Thoracic aorta (tissue), 2 donors: ENCODE measurements at regions not wholly inside any gene's neighbourhood (a gene's known extent, or its start where the extent isn't known, plus 50 kb on each side); places are given as distances from the start of the nearest gene placed in this dataset.

ENCODE experiments used
- ATAC-seq: fragments of 150-250 bp; one replicate; pipeline ENCODE4 v1.8.0; 2017; ENCODE audit warnings: low read depth; ENCODE audit not compliant: insufficient number of reproducible peaks, low FRiP score
- DNase-seq: peaks from one replicate; pipeline ENCODE4 v3.0.0-alpha.2; 2020; ENCODE audit warnings: low spot score
- H3K27ac ChIP-seq, 2 donors: fragments of 200-600 bp; sonication (generic); 1 replicate in 1 of 2; 2 replicates in 1 of 2; pipeline ENCODE4 v1.5.1; 2016; ENCODE audit warnings: mild to moderate bottlenecking in 2 of 2, moderate library complexity in 2 of 2
- H3K27me3 ChIP-seq: fragments of 200-600 bp; sonication (generic); replicated peaks from 2 replicates; pipeline ENCODE4 v1.6.0; 2016; ENCODE audit warnings: mild to moderate bottlenecking; ENCODE audit not compliant: insufficient read depth
- H3K36me3 ChIP-seq: fragments of 200-600 bp; sonication (generic); one replicate; pipeline ENCODE4 v1.5.1; 2016
- H3K4me1 ChIP-seq, 2 donors: fragments of 200-600 bp; sonication (generic); 1 replicate in 1 of 2; 2 replicates in 1 of 2; pipeline versions ENCODE4 v1.5.1 to v1.6.0; 2016; ENCODE audit warnings: low read depth in 2 of 2, mild to moderate bottlenecking in 1 of 2; ENCODE audit not compliant: control insufficient read depth in 1 of 2
- H3K4me3 ChIP-seq: fragments of 200-600 bp; sonication (generic); 2 replicates; pipeline ENCODE4 v1.5.1; 2016; ENCODE audit warnings: mild to moderate bottlenecking
- H3K9me3 ChIP-seq: fragments of 200-600 bp; sonication (generic); 2 replicates; pipeline ENCODE4 v1.5.1; 2016
- TF ChIP-seq, protein P1 (sequence below): fragments of 200-600 bp; sonication (generic); IDR thresholded peaks from one replicate; pipeline ENCODE4 v1.5.1; 2019; ENCODE audit warnings: antibody characterized with exemption

DNA sequence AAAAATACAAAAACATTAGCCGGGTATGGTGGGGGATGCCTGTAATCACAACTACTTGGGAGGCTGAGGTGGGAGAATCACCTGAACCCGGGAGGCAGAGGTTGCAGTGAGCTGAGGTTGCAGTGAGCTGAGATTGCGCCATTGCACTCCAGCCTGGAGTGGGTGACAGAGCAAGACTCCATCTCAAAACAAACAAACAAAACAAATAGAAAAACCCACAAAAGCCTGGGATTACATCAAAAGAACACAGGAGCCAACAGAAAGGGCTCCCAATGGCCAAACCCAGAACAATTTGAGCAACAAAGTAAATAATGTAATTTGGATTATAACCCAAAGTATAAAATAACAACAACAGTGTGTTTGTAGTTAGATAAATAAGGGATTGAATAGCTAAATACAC, 159.8 kb downstream of the UXS1 start:
- H3K27ac ChIP-seq: no peak overlapping the region
- H3K27me3 ChIP-seq: no peaks in the 10 kb centered on the region
- TF ChIP-seq, protein P1, sequence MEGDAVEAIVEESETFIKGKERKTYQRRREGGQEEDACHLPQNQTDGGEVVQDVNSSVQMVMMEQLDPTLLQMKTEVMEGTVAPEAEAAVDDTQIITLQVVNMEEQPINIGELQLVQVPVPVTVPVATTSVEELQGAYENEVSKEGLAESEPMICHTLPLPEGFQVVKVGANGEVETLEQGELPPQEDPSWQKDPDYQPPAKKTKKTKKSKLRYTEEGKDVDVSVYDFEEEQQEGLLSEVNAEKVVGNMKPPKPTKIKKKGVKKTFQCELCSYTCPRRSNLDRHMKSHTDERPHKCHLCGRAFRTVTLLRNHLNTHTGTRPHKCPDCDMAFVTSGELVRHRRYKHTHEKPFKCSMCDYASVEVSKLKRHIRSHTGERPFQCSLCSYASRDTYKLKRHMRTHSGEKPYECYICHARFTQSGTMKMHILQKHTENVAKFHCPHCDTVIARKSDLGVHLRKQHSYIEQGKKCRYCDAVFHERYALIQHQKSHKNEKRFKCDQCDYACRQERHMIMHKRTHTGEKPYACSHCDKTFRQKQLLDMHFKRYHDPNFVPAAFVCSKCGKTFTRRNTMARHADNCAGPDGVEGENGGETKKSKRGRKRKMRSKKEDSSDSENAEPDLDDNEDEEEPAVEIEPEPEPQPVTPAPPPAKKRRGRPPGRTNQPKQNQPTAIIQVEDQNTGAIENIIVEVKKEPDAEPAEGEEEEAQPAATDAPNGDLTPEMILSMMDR: no peak
- H3K9me3 ChIP-seq: no peaks in the 10 kb centered on the region
- DNase-seq: no peak
- ATAC-seq: no peak
- H3K4me1 ChIP-seq: peaks cover 9 to 22% of the 10 kb centered on the region in 2 donors
- no peak overlapping the region for H3K4me3 ChIP-seq
- H3K36me3 ChIP-seq: no peaks in the 10 kb centered on the region

DNA sequence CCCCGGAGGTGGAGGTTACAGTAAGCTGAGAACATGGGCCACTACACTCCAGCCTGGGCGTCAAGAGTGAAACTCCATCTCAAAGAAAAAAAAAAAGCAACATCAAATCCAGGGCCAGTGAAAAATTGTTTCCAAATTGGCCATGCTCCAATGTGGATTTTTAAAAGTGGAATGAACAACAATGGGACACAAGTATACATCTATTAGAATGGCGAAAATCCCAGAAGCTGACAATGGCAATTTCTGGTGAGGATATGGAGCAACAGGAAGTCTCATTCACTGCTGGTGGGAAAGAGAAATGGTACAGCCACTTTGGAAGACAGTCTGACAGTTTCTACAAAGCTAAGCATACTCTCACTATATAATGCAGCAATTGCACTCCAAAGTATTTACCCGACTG, 161.4 kb downstream of the UXS1 start:
- no peak overlapping the region for H3K4me3 ChIP-seq
- no peaks in the 10 kb centered on the region for H3K27me3 ChIP-seq
- peaks cover 9 to 22% of the 10 kb centered on the region in 2 donors for H3K4me1 ChIP-seq
- ATAC-seq: no peak
- no peaks in the 10 kb centered on the region for H3K36me3 ChIP-seq
- no peak for DNase-seq
- TF ChIP-seq, protein P1: no peak
- H3K27ac ChIP-seq: no peak overlapping the region
- no peaks in the 10 kb centered on the region for H3K9me3 ChIP-seq

DNA sequence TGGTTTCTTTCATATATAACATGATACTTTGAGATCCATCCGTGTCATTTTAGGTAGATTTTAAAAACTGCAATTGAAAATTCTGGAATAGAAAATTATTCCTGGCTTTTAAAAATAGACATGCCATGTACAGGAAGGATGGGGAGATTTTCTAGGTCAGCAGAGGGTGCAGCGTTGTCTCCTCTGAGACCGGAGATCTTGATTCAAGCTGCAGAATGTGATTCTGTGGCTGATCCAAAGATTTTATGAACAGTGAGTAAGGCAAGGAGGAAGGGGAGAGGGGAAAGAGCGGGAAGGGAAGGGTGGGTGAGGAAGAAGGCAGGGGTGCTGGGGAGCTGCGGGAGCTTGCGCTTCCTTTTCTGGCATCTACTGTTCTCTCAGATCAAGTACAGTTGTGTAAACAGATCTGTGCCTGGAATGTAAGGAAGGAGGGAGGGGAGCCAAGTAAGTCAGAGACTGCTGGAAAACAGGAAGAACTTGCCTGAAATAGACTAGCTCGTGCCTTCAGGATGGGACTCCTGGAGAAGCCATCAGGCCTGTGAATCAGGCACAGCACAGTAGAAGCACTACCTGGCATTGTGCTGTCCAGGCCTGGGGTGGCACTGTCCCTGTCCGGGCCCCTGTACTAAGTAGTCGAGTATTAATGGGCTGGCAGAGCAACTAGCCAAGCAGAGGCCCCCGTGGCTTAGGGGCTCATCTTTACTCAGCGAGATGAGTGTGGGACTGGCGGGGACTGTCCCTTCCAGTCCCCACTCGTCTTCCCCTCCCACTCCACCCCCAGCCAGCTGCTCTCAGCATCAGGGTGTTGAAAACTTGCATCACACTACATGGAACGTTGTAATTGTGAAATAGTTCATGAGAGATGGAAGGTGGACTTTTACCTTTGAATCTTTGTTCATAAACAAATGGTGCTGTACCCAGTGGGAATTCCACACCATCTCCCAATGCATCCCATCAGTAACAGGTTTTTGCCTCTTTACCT, 163.5 kb downstream of the UXS1 start:
- DNase-seq (no peak), ATAC-seq (peak; percentile 24)
- no peaks in the 10 kb centered on the region for H3K9me3 ChIP-seq
- H3K27me3 ChIP-seq: no peaks in the 10 kb centered on the region
- H3K36me3 ChIP-seq: no peaks in the 10 kb centered on the region
- H3K4me3 ChIP-seq: peak overlapping the region; percentile 50
- TF ChIP-seq, protein P1: no peak
- peak overlapping the region; percentile 71 to 72 for H3K27ac ChIP-seq
- peaks cover 12 to 38% of the 10 kb centered on the region in 2 donors for H3K4me1 ChIP-seq

GRCh38 chr2:106028192-106028591, 165.9 kb downstream of the UXS1 start:
- Histone ChIP-seq H3K9me3 (no peaks in the 10 kb centered on the region), H3K27ac (no peak overlapping the region), H3K27me3 (no peaks in the 10 kb centered on the region), H3K36me3 (no peaks in the 10 kb centered on the region), H3K4me1 (peaks cover 12 to 44% of the 10 kb centered on the region in 2 donors), H3K4me3 (no peak overlapping the region)
- ATAC-seq (no peak), DNase-seq (no peak)
- TF ChIP-seq, protein P1: no peak

DNA sequence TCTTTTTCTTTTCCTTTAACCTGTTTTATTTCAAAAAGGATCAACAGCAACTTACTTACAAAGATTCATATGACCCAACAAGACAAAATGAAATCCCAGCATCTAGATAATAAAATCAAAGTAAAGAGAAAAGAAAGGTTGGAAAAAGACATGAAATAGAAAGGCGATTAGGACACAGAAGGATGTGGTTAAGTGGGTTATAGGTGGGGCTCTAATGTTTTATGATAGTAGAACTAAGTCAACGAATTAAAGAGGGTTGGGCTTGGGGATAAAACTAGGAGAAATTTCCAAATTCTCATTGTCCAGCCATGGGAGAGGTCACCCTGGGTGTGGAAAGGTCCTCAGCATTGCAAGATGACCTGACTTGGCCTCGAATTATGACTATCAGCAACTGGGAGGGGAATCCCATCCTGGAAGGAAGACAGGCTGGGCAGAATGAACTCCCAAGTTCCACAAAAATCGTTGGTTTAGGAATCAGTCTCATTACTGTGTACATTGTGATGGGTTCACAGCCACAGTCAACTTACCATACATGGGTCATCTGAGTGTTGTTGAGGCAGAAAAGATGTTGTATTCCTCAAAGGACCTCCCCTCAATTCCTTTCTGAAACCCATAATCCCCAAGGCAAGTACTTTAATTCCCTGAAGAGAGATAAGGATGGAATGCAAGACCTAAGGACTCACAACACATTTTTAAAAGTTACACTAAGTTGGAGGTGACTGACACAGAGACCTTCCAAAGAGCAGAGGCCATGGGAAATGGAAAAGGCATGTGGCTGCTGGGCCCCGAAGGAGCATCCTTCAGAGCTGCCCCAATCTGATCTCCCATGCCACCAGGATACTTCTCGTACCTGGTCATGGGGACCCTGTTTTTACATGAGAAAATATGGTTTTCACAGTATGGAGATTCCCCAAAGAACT, 167.6 kb downstream of the UXS1 start:
- Histone ChIP-seq H3K27ac (peak overlapping the region; percentile 10 to 21), H3K9me3 (no peaks in the 10 kb centered on the region), H3K27me3 (no peaks in the 10 kb centered on the region), H3K4me1 (peaks cover 12 to 45% of the 10 kb centered on the region in 2 donors), H3K4me3 (no peak overlapping the region), H3K36me3 (no peaks in the 10 kb centered on the region)
- TF ChIP-seq, protein P1: no peak
- DNase-seq (no peak), ATAC-seq (no peak)
